Mesenchymal stem cell (in vitro differentiated cells and primary cell): ENCODE measurements at regions not wholly inside any gene's neighbourhood (a gene's known extent, or its start where the extent isn't known, plus 50 kb on each side); places are given as distances from the start of the nearest gene placed in this dataset.

Experiments
- DNase-seq: peaks from one replicate; pipeline ENCODE4 v3.0.0-alpha.2; 2013
- H2AFZ ChIP-seq: one replicate; pipeline ENCODE4 v1.6.1; 2013; ENCODE audit warnings: low read depth, mild to moderate bottlenecking, control low read depth, inconsistent platforms, low read length, moderate library complexity
- H2AK5ac ChIP-seq: 2 replicates; pipeline ENCODE4 v1.6.1; 2013; ENCODE audit warnings: low read length, moderate library complexity, mild to moderate bottlenecking, inconsistent platforms; ENCODE audit not compliant: severe bottlenecking
- H2BK120ac ChIP-seq: one replicate; pipeline ENCODE4 v1.6.1; 2013; ENCODE audit warnings: low read depth, mild to moderate bottlenecking, inconsistent platforms, low read length, moderate library complexity
- H2BK12ac ChIP-seq, 2 experiments: one replicate each; pipeline ENCODE4 v1.6.1; 2013; ENCODE audit warnings: inconsistent platforms in 2 of 2, low read length in 2 of 2, mild to moderate bottlenecking in 2 of 2, moderate library complexity in 2 of 2, control low read depth in 1 of 2
- H2BK15ac ChIP-seq: one replicate; pipeline ENCODE4 v1.6.1; 2013; ENCODE audit warnings: mild to moderate bottlenecking, low read depth, inconsistent platforms; ENCODE audit not compliant: poor library complexity, severe bottlenecking
- H2BK5ac ChIP-seq: 2 replicates; pipeline ENCODE4 v1.6.1; 2013; ENCODE audit warnings: low read depth, mild to moderate bottlenecking, low read length, control low read depth, inconsistent platforms; ENCODE audit not compliant: poor library complexity, severe bottlenecking
- H3K14ac ChIP-seq, 2 experiments: one replicate each; pipeline ENCODE4 v1.6.1; 2013; ENCODE audit warnings: inconsistent platforms in 2 of 2, low read length in 2 of 2, control low read depth in 1 of 2, mild to moderate bottlenecking in 1 of 2, moderate library complexity in 1 of 2
- H3K18ac ChIP-seq, 2 experiments: one replicate each; pipeline ENCODE4 v1.6.1; 2013; ENCODE audit warnings: inconsistent platforms in 2 of 2, low read length in 2 of 2, control low read depth in 1 of 2, low read depth in 1 of 2, mild to moderate bottlenecking in 1 of 2
- H3K23ac ChIP-seq, 2 experiments: one replicate each; pipeline ENCODE4 v1.6.1; 2013; ENCODE audit warnings: inconsistent platforms in 2 of 2, low read length in 2 of 2, mild to moderate bottlenecking in 2 of 2, moderate library complexity in 2 of 2, control low read depth in 1 of 2
- H3K27ac ChIP-seq: 2 replicates; pipeline ENCODE4 v1.5.1; 2013; ENCODE audit warnings: mild to moderate bottlenecking, moderate library complexity, low read length, control low read depth, inconsistent platforms; ENCODE audit not compliant: poor library complexity, severe bottlenecking
- H3K27me3 ChIP-seq, 2 experiments: 2 replicates each; pipeline versions ENCODE4 v1.6.1 to v1.7.0; 2013; ENCODE audit warnings: low read length in 2 of 2, mild to moderate bottlenecking in 2 of 2, moderate library complexity in 2 of 2, control low read depth in 1 of 2, inconsistent platforms in 1 of 2; ENCODE audit not compliant: control insufficient read depth in 1 of 2, insufficient read depth in 1 of 2
- H3K36me3 ChIP-seq, 2 experiments: 2 replicates each; pipeline versions ENCODE4 v1.6.1 to v1.7.0; 2013; ENCODE audit warnings: low read length in 2 of 2, control low read depth in 1 of 2, inconsistent platforms in 1 of 2, low read depth in 1 of 2, mild to moderate bottlenecking in 1 of 2; ENCODE audit not compliant: insufficient read depth in 2 of 2, control insufficient read depth in 1 of 2
- H3K4ac ChIP-seq, 2 experiments: one replicate each; pipeline ENCODE4 v1.6.1; 2013; ENCODE audit warnings: inconsistent platforms in 2 of 2, low read length in 2 of 2, mild to moderate bottlenecking in 2 of 2, moderate library complexity in 2 of 2, control low read depth in 1 of 2, low read depth in 1 of 2
- H3K4me1 ChIP-seq: 2 replicates; pipeline ENCODE4 v1.6.1; 2013; ENCODE audit warnings: low read depth, low read length, control low read depth; ENCODE audit not compliant: control insufficient read depth, insufficient read depth
- H3K4me2 ChIP-seq: 2 replicates; pipeline ENCODE4 v1.6.1; 2013; ENCODE audit warnings: low read length, mild to moderate bottlenecking, inconsistent platforms; ENCODE audit not compliant: poor library complexity, severe bottlenecking
- H3K4me3 ChIP-seq, 2 experiments: 2 replicates each; pipeline versions ENCODE4 v1.5.1 to v1.7.0; 2013; ENCODE audit warnings: low read length in 2 of 2, mild to moderate bottlenecking in 2 of 2, control low read depth in 1 of 2, low read depth in 1 of 2; ENCODE audit not compliant: insufficient read depth in 1 of 2
- H3K79me1 ChIP-seq: replicated peaks from 2 replicates; pipeline ENCODE4 v1.6.1; 2013; ENCODE audit warnings: mild to moderate bottlenecking, control low read depth, low read length, inconsistent platforms; ENCODE audit not compliant: poor library complexity, severe bottlenecking
- H3K9ac ChIP-seq: 2 replicates; pipeline ENCODE4 v1.7.0; 2013; ENCODE audit warnings: mild to moderate bottlenecking, low read length, moderate library complexity
- H3K9me3 ChIP-seq: 2 replicates; pipeline ENCODE4 v1.7.0; 2013; ENCODE audit warnings: mild to moderate bottlenecking, low read length; ENCODE audit not compliant: control insufficient read depth
- H4K8ac ChIP-seq: one replicate; pipeline ENCODE4 v1.6.1; 2013; ENCODE audit warnings: inconsistent platforms, mild to moderate bottlenecking, low read length, moderate library complexity
- H4K91ac ChIP-seq: one replicate; pipeline ENCODE4 v1.6.1; 2013; ENCODE audit warnings: mild to moderate bottlenecking, low read length, inconsistent platforms
- WGBS: methylation state at CpG from one replicate; pipeline ENCODE4 v1.1.7; 2013; ENCODE audit warnings: mixed read lengths; 5-methylcytosine and 5-hydroxymethylcytosine counted together

DNA sequence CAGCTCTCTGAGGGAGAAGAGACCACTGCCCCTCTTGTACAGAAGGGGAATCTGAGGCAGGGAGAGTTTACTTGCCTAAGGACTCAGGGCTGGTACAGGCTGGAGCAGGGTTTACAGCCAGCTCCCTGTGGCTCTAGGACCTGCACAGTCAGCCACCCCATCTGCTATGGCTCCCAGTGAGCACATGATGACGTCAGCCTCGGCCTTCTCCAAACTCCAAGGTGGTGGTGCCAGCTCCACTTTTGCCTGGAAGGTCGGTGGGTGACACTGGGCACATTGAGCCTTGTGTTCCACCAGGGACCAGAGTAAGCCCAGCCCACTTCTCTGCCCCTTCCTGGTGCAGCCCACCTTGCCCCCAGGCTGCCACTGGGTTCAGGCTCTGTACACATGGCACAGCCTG lies 202.2 kb downstream of the ENGASE start:
- peaks cover 0 to 46% of the 10 kb centered on the region in 2 experiments for H3K27me3 ChIP-seq
- no peaks in the 10 kb centered on the region for H3K9me3 ChIP-seq
- no peak overlapping the region for H2BK120ac ChIP-seq
- no peak for DNase-seq
- H4K91ac ChIP-seq = no peak overlapping the region
- no peak overlapping the region for H3K18ac ChIP-seq
- H3K9ac ChIP-seq = no peak overlapping the region
- H2AK5ac ChIP-seq = no peak overlapping the region
- H2BK12ac ChIP-seq = no peak overlapping the region
- H2BK15ac ChIP-seq = no peak overlapping the region
- no peak overlapping the region for H3K4me2 ChIP-seq
- H3K27ac ChIP-seq = no peak overlapping the region
- H3K4me3 ChIP-seq = no peak overlapping the region
- no peak overlapping the region for H4K8ac ChIP-seq
- no peak overlapping the region for H3K4ac ChIP-seq
- H3K4me1 ChIP-seq = peaks cover 2% of the 10 kb centered on the region
- no peaks in the 10 kb centered on the region for H3K79me1 ChIP-seq
- no peaks in the 10 kb centered on the region for H3K36me3 ChIP-seq
- 63% methylated on average over 3 of the region's 3 CpGs for WGBS
- H2AFZ ChIP-seq = no peak overlapping the region
- H3K14ac ChIP-seq = no peak overlapping the region
- H2BK5ac ChIP-seq = no peak overlapping the region
- no peak overlapping the region for H3K23ac ChIP-seq

DNA sequence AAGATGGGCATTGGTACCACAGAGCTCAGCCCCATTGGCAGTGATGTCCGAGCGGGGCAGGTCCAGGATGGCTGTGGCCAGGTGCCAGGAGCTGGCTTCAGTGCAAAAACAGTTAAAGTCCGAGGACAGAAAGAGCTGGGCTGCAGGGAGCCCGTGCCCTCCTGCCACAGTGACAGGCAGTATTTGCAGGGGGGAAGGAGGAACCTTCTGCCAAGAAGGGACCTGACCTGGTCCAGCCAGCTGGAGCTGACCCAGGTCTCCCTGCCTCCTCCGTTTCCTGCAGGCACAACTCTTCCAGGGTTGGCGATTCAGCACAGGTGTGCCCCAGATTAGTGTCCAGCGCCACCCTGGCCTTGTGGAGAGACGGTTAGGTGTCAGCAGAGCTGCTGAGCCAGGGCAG lies 199.0 kb downstream of the ENGASE start:
- H2BK120ac ChIP-seq = no peak overlapping the region

DNA sequence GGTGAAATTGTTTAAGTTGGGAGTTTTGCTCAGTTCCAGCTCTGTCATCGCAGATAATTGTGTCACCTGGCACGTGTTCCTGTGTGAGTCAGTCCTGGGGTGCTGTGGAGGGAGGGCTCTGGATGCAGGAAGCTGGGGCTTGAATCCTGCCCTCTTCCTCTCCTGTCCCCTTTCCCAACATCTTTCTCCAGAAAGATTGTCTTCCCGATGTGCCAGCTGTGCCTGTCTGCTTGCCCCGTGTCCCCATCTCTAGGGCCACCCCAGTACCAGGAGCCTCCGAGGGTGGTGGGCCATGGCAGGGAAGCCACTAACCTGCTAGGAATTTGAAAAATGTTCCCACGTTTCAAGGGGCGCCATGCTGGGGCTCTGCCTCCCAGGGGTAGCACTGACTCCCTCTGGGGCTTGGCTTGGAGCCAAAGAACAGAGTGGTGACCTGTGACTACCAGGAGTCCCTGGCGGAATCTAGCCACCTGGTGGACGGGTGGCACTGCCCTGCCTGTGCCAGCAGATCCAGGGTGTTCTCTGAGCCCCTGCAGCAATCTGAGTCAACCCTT lies 198.1 kb downstream of the ENGASE start:
- H3K4me1 ChIP-seq = peaks cover 2% of the 10 kb centered on the region
- H3K4me3 ChIP-seq = no peak overlapping the region
- no peak overlapping the region for H2BK120ac ChIP-seq
- H3K9me3 ChIP-seq = no peaks in the 10 kb centered on the region
- H2BK12ac ChIP-seq = no peak overlapping the region
- no peak overlapping the region for H3K4ac ChIP-seq
- H3K4me2 ChIP-seq = no peak overlapping the region
- no peak overlapping the region for H4K91ac ChIP-seq
- H3K23ac ChIP-seq = no peak overlapping the region
- 66% methylated on average over 9 of the region's 9 CpGs for WGBS
- no peak overlapping the region for H2BK15ac ChIP-seq
- no peak for DNase-seq
- no peak overlapping the region for H3K27ac ChIP-seq
- H3K9ac ChIP-seq = no peak overlapping the region
- H2AFZ ChIP-seq = no peak overlapping the region
- H3K14ac ChIP-seq = no peak overlapping the region
- H4K8ac ChIP-seq = no peak overlapping the region
- H3K36me3 ChIP-seq = no peaks in the 10 kb centered on the region
- H2BK5ac ChIP-seq = no peak overlapping the region
- peaks cover 4 to 57% of the 10 kb centered on the region in 2 experiments for H3K27me3 ChIP-seq
- H3K79me1 ChIP-seq = no peaks in the 10 kb centered on the region
- H3K18ac ChIP-seq = no peak overlapping the region
- no peak overlapping the region for H2AK5ac ChIP-seq

More for the DNA sequence above, 199.0 kb downstream of the ENGASE start:
- H2BK5ac ChIP-seq = no peak overlapping the region
- no peak overlapping the region for H3K4ac ChIP-seq
- peaks cover 4 to 52% of the 10 kb centered on the region in 2 experiments for H3K27me3 ChIP-seq
- no peak overlapping the region for H3K23ac ChIP-seq
- H4K8ac ChIP-seq = no peak overlapping the region
- no peak overlapping the region for H3K27ac ChIP-seq
- no peak overlapping the region for H3K9ac ChIP-seq
- DNase-seq = no peak
- no peak overlapping the region for H3K18ac ChIP-seq
- H3K36me3 ChIP-seq = no peaks in the 10 kb centered on the region
- WGBS = 82% methylated on average over 8 of the region's 8 CpGs
- H3K4me2 ChIP-seq = no peak overlapping the region
- H3K4me3 ChIP-seq = no peak overlapping the region
- no peak overlapping the region for H4K91ac ChIP-seq
- H2AK5ac ChIP-seq = no peak overlapping the region
- no peaks in the 10 kb centered on the region for H3K9me3 ChIP-seq
- no peak overlapping the region for H2BK12ac ChIP-seq
- H2AFZ ChIP-seq = no peak overlapping the region
- H3K4me1 ChIP-seq = peaks cover 2% of the 10 kb centered on the region
- H2BK15ac ChIP-seq = no peak overlapping the region
- no peak overlapping the region for H3K14ac ChIP-seq
- no peaks in the 10 kb centered on the region for H3K79me1 ChIP-seq

DNA sequence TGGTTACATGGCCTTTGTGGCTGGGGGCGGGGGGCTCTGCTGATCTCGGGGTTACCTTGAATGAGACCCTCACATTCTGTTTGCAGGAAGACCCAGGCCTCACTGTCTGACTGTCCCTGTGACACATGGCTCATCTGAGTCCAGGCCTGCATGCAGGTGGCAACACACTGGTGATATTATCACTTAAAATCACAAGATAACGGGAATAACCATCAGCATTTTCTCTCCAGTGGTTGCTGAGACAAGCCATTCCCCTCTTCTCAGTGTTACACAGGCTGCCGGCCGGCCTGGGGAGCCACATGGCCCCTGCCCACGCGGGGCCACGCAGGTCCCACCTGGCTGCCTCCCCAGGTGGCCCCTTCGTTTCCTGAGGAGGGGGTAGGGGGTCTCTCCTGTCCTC lies 197.6 kb downstream of the ENGASE start:
- no peak overlapping the region for H2BK5ac ChIP-seq
- 75% methylated on average over 8 of the region's 9 CpGs for WGBS
- H3K18ac ChIP-seq = no peak overlapping the region

More for the DNA sequence above, 197.6 kb downstream of the ENGASE start:
- no peaks in the 10 kb centered on the region for H3K79me1 ChIP-seq
- H3K4ac ChIP-seq = no peak overlapping the region
- no peak overlapping the region for H3K27ac ChIP-seq
- no peaks in the 10 kb centered on the region for H3K9me3 ChIP-seq
- no peak overlapping the region for H4K8ac ChIP-seq
- no peak overlapping the region for H2BK120ac ChIP-seq
- no peak for DNase-seq
- no peak overlapping the region for H3K9ac ChIP-seq
- H3K14ac ChIP-seq = no peak overlapping the region
- no peak overlapping the region for H3K23ac ChIP-seq
- no peak overlapping the region for H4K91ac ChIP-seq
- H2AK5ac ChIP-seq = no peak overlapping the region
- no peak overlapping the region for H3K4me3 ChIP-seq
- H2BK12ac ChIP-seq = no peak overlapping the region
- no peaks in the 10 kb centered on the region for H3K36me3 ChIP-seq
- no peak overlapping the region for H2AFZ ChIP-seq
- no peak overlapping the region for H2BK15ac ChIP-seq
- H3K4me1 ChIP-seq = peaks cover 2% of the 10 kb centered on the region
- H3K4me2 ChIP-seq = no peak overlapping the region
- peaks cover 4 to 62% of the 10 kb centered on the region in 2 experiments for H3K27me3 ChIP-seq
